T1000 (cell line): ENCODE measurements at regions not wholly inside any gene's neighbourhood (a gene's known extent, or its start where the extent isn't known, plus 50 kb on each side); places are given as distances from the start of the nearest gene placed in this dataset.
"Not testable (repeated sequence)": the region's sequence is repeated elsewhere in the genome, so short reads cannot be mapped to it uniquely, and the experiment has no call there.

Source experiments
- DNase-seq: peaks from one replicate; lab custom pipeline; 2025; ENCODE audit warnings: mixed read lengths; lab: John Stamatoyannopoulos, UW

DNA sequence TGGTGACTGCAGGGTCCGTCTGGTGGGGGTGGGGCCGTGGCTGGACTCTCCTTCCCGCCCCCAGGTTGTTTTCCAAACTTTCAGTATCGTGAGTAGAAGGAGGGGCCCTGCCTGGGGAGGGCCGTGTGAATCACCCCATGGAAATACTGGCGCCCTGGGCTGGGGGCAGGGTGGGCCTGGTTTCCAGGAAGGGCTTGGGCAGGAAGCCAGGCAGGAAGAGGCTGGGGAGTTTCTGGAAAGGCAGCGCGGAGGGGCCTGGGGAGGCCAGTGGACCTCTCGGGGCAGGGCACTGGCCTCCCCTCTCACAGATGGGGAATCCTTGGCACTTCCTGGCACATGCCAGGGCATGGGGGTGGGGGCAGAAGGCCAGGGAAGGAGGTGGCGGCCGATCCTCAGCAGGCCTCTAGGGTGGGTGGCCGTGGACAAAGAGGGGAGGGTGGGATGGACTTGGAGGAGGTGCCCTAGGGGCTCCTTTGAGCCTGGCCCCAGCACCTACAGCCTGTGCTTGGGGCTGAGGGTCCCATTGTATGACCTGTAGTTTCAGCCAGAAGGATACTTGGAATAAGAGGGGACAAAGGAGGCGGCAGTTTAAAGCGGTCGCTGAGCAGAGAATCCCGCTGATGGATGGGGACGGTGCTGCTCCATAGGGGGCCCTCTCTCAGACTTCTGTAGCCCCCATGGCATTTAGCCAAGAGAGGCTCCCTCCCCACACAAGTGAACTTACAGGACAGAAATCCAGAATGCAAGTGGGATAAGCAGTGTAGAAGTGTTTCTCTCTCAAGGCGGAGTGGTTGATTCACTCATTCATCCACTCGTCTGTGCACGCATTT is 56.5 kb upstream of the GATA2 start:
- no peak for DNase-seq

DNA sequence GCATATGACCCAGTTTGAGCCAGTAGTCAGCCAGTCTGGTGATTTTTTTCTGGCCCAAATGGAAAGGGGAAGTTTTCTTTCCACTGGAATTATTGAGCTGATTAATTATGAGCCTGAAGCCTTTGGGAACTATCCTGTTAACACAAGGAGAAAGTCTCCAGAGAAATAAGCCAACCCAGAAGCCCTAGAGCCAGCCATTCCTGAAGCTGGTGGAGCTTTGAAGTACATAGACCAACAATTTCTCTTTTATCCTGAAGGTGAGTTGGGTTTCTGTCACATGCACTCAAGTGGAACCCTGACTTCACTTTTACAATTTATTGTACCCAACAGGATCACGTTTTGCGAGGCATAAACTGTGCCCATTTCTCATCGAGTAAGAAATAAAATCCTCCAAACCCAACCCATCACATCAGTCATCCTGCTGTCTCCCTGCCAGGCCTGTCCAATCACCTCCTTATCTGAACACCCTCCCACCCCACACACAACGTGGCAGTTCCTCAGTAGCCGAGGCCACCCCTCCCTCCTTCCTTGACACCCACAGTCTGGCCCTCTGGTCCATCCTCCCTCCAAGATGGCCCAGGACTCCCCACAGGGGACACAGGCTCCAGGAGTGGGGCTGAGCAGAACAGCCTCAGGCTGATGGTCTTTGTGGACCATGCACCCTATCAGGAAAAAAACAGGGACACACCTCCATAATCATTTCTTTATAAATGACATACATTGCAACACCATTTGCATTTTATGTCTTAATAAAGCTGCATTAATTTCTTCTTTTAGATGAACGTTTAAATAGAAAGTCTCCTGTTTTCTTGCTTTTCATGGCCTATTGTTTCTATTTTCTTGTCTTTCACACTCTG is 55.7 kb upstream of the GATA2 start:
- no peak for DNase-seq

DNA sequence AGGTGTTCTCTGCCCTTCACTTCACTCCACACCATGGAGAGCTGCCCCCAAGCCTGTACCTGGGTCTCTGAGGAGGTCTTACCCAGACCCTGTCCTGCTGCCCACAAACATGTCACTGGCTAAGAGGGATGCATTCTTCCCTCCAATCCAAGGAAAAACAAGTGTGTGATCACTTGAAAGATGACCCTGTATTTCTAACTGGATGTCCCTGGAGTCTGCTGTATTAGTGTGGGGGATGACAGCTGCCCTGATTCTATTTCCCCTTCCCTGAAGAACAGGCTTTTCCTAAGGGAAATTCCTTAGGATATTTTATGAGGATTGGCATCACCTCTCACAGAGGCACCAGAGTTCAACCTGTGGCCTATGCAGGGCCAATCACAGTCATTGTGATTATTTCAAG is 55.0 kb upstream of the GATA2 start:
- DNase-seq = no peak

DNA sequence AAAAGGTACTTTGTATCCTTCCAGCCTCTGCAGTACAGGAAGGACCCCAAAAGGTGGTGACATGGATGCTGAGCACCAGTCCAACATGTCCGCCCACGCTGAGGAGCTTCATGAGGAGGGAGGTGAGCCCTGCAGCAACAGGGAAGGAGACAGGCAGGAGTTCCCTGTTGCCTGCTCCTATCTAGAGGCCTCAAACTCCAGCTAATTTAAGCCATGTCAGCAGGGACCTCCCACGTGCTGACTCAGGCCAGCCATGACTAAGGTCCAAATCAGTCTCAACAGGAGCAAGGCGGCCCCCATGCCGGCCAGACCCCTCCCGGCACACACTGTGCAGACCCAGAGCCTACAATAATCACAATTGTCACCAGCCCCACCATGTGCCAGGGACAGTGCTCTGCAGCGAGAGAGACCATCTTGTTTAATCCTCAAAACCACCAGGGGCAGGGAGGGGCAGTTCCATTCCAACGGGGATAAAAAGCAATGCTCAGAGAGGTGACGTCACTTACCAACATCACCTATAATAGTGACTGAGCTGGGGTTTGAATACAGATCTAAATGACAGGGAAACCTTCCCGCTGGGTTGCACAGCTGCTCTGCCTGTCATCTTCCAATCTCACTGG is 54.5 kb upstream of the GATA2 start:
- peak; percentile 26 for DNase-seq

DNA sequence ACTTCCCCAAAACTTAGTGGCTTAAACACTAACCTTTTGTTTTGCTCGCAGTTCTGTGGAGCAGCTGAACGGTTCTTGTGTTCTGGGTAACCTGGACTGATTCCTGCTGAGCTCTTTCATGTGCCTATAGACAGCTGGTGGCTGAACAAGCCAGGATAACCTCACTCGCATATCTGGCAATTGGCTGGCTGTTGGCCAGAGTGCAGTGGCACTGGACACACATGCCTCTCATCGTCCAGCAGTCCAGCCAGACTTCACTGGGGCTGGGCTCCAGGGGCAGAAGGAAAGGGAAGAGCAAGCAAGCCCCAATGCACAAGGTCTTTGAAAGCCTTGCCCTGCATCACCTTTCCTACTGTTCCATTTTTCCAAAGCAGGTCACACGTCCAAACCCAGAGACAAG is 53.6 kb upstream of the GATA2 start:
- DNase-seq = no peak

DNA sequence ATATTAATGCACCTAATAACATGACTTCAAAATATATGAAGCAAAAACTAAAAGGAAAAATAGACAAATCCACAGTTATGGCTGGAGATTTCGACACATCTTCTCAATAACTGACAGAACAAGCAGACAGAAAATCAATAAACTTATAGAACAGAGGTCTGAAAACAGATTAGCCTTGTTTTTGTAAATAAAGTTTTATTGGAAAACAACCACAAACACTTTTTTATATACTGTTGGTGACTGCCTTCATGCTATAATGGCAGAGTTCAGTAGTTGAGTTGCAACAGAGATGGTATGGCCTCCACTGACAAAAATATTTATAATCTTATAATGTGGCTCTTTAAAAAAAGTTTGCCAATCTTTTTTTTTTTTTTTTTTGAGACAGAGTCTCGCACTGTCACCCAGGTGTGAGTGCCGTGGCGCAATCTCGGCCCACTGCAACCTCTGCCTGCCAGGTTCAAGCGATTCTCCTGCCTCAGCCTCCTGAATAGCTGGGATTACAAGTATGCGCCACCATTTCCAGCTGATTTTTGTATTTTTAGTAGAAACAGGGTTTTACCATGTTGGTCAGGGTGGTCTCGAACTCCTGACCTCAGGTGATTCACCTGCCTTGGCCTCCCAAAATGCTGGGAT is 52.2 kb upstream of the GATA2 start:
- DNase-seq = no peak

DNA sequence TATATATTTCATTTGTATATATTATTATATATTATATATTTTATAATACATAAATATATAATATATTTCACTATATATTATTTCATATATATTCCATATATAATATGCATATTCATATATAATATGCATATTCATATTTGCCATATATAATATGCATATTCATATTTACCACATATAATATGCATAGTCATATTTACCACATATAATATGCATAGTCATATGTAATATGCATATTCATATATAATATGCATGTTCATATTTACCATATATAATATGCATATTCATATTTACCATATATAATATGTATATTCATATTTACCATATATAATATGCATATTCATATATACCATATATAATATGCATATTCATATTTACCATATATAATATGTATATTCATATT is 51.2 kb upstream of the GATA2 start:
- no peak for DNase-seq

DNA sequence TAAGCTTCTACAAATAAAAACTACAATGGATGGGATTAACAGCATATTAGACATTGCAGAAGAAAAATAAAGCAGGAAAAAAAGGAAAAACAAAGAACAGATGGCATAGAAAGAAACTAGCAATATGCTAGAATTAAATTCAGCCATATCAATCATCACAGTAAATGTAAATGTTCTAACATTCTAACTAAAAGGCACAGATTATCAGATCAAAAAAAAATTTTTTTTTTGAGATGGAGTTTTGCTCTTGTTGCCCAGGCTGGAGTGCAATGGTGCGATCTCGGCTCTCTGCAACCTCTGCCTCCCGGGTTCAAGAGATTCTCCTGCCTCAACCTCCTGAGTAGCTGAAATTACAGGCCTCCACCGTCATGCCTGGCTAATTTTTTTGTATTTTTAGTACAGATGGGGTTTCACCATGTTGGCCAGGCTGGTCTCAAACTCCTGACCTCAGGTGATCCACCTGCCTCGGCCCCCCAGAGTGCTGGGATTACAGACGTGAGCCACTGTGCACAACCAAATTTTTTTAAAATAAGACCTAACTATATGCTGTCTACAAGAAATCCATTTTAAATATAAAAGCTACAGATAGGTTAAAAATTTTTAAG is 50.7 kb upstream of the GATA2 start:
- DNase-seq = not testable (repeated sequence)
